ENCODE measurements at regions not wholly inside any gene's neighbourhood (a gene's known extent, or its start where the extent isn't known, plus 50 kb on each side); places are given as distances from the start of the nearest gene placed in this dataset.
"Not testable (repeated sequence)": the region's sequence is repeated elsewhere in the genome, so short reads cannot be mapped to it uniquely, and the experiment has no call there.

DNA sequence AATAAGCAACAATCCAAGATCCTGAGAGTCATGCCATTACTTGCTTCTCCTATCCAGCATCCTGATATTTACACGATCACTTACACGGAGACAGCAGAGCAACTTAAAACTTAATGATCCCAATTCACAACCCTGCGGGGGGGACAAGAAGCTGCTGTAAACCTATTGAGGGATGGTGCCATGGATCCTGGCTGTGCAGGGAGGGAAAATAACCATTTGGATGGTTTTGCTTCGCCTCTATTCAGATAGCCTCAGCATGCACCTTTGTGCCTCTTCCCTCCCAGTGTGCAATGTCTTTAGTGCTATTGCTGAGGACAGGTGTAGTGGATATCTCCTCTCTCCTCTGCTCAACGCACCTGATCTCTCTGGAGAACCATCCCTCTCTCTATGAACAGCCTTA lies 89.7 kb upstream of the PPARGC1A start:
- no peaks in the 10 kb centered on the region for H3K9me3 ChIP-seq
- no peaks in the 10 kb centered on the region for H3K27me3 ChIP-seq
- no peak for DNase-seq
- no peaks in the 10 kb centered on the region for H3K36me3 ChIP-seq
- no peak overlapping the region for H3K4me3 ChIP-seq

DNA sequence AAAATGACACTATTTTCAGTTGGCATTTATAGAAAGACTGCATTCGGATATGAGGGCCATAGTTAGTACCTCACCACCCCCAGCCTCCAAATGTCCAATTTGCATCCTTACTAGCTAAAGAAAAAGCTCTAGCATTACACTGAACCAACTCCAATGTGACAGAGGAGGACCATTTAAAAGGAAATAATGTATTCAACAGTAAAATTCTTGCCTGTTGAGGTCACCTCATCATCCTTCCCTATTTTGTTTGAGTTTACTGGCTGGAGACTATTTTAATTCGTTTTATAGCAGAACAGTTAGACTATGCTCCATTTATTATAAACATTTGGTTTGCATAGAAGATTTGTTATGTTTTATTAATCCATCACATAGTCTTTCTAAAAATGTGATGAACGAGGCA lies 88.2 kb upstream of the PPARGC1A start:
- H3K36me3 ChIP-seq, result no peaks in the 10 kb centered on the region
- H3K9me3 ChIP-seq, result no peaks in the 10 kb centered on the region
- no peak overlapping the region for H3K4me3 ChIP-seq
- no peak for DNase-seq
- H3K27me3 ChIP-seq, result no peaks in the 10 kb centered on the region

DNA sequence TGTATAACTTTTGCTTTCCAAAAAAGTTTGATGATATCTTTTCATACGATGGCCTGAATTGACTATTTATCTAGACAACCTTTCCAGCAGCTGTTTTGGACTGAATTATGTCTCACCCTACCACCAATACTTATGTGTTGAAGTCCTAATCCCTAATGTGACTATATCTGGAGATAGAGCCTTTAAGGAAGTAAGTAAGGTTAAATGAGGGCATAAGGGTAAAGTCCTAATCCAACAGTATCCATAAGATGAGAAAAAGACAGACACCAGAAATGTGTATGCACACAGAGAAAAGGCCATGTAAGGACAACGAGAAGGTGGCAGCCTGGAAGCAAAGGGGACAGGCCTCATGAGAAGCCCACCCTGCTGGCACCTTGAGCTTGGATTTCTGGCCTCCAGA lies 86.6 kb upstream of the PPARGC1A start:
- Histone ChIP-seq H3K27me3 (no peaks in the 10 kb centered on the region), H3K36me3 (no peaks in the 10 kb centered on the region), H3K9me3 (no peaks in the 10 kb centered on the region), H3K4me3 (no peak overlapping the region)
- DNase-seq, result no peak

DNA sequence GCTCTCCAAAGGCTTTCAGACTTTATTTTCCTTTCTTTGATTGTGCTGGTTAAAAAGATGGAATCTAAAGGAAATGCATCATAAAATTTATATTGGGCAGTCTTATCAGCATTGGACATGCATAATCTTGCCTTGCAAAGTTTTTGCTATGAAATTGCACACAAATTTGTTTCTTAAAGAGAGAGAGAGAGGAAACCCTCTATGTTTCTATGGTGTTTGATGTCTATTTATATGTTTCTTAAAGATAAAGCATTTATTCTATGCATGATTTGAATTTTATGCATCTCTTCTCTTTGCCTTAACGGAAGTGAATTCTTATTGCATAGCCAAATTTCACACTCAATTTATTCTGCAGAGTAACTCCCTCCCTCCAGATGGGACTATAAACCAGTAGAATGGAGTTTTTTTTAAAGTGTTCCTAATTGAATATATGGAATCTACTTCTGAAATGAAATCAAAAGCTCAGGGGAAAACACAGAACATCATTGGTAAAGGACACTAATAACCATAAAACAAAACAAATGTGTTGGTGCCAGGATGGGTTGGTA lies 83.5 kb upstream of the PPARGC1A start:
- no peak overlapping the region for H3K4me3 ChIP-seq
- no peak for DNase-seq
- no peaks in the 10 kb centered on the region for H3K36me3 ChIP-seq
- no peaks in the 10 kb centered on the region for H3K27me3 ChIP-seq
- H3K9me3 ChIP-seq, result no peaks in the 10 kb centered on the region

DNA sequence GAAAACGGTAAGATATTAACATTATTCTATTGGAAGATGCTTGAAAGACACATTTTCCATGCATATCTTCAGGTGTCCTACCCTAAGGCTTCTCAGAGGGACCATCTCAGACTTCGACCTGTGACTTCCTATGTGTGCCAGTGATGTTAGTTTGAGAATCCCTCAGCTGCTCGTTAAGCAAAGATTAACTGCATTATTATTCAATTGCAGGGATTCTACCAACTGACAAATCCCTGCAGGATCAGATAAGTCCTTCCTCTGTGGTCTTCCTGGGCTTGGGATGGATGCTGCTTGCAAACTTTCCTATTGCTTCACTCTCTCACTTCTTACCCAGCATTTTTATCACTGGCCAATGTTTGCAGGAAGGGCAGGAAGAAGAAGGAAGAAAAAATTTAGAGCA lies 83.0 kb upstream of the PPARGC1A start:
- H3K9me3 ChIP-seq, result no peaks in the 10 kb centered on the region
- DNase-seq, result no peak
- H3K27me3 ChIP-seq, result no peaks in the 10 kb centered on the region
- no peaks in the 10 kb centered on the region for H3K36me3 ChIP-seq
- H3K4me3 ChIP-seq, result no peak overlapping the region

DNA sequence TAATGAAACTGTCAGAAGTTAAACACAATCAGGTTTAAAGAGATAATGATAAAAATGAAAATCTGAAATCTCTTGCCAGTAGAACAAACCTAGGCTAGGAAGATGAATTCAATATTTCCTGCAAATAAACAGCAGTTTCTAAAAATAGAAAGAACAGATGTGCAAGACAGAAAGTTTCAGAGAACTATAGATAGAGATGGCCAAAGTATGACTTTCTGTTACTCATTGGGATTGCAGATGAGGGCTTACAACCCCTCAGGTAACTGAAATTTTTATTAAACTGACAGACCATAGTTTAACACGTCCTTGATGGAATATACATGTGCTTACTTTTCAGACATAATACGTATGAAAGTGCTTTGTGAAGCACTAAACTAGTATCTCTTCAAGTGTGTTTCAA lies 82.3 kb upstream of the PPARGC1A start:
- Histone ChIP-seq H3K9me3 (no peaks in the 10 kb centered on the region), H3K36me3 (no peaks in the 10 kb centered on the region), H3K4me3 (no peak overlapping the region), H3K27me3 (no peaks in the 10 kb centered on the region)
- DNase-seq, result no peak

DNA sequence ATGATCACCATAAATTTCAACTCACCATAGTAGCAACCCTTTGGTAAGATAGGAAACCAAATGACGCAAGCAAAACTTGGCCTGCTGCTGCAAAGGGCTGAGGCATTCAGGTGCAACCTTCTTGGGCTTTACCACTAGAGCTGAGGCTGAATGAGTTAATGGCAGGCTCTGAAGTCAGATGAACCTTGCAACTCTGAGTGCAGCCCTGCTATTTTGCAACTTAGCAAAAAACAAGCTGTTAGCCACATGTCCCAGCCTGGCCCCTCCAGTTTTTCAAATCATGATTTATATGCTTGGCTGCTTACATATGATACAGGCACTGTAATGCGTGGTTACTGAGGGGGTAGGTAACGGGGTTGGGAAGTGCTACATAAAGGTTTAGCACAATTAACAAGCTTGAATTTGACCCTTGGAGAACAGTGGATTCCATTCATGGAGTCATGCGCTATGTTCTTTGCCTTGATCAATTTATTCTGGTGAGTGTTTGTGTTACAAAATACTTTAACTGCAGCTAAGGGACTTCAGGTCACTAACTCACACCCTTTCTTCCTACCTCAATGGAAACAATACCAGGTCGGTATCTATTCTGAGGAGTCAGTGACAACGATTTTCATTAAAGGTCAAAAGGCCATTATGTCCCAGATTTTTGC lies 80.5 kb upstream of the PPARGC1A start:
- Histone ChIP-seq H3K9me3 (no peaks in the 10 kb centered on the region), H3K36me3 (no peaks in the 10 kb centered on the region), H3K4me3 (no peak overlapping the region), H3K27me3 (no peaks in the 10 kb centered on the region)
- no peak for DNase-seq

DNA sequence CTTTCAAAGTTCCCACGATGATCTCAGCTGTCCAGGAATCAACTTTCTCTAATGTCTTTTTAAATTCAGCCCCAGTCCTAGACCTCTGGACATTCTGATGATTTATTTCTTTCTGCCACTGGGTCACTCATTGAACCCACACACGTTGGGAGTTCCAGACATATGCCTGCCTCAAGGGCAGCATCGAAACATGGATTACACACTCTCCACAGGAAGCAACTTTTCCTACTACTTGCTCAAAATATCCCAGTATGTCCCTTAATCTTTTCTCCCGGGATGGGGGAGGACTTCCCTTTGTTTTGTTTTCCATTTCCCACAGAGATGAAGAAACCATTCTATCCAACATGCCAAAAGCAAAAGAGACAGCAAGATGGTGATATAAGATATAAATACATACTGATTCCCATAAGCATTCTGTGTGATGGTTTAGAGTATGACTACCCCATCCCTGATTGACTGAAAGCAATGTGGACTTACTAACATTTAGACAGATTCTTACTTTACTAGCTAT lies 79.8 kb upstream of the PPARGC1A start:
- no peak for DNase-seq

DNA sequence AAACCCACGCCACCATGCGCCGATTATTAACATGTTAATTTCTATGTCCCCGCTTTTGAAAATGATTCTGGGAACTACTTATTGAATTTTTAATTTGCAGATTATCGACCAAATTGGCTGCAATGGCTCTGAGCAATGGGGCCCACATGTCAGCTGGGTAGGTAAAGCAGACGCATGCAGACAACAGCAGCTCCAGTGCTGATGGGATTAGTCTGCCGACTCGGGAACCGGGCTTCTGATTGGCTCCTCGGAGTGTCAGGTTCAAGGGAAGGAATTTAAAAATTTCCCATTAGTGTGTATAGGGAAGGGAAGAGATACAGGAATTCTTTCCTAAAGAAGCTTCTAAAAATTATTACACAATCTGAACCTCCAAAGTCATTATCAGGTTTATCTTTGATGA lies 77.4 kb upstream of the PPARGC1A start:
- H3K9me3 ChIP-seq, result no peaks in the 10 kb centered on the region
- H3K27me3 ChIP-seq, result no peaks in the 10 kb centered on the region
- no peak for DNase-seq
- no peaks in the 10 kb centered on the region for H3K36me3 ChIP-seq
- no peak overlapping the region for H3K4me3 ChIP-seq

More for the DNA sequence above, 79.8 kb upstream of the PPARGC1A start:
- no peaks in the 10 kb centered on the region for H3K27me3 ChIP-seq
- no peaks in the 10 kb centered on the region for H3K36me3 ChIP-seq
- no peaks in the 10 kb centered on the region for H3K9me3 ChIP-seq
- H3K4me3 ChIP-seq, result no peak overlapping the region

DNA sequence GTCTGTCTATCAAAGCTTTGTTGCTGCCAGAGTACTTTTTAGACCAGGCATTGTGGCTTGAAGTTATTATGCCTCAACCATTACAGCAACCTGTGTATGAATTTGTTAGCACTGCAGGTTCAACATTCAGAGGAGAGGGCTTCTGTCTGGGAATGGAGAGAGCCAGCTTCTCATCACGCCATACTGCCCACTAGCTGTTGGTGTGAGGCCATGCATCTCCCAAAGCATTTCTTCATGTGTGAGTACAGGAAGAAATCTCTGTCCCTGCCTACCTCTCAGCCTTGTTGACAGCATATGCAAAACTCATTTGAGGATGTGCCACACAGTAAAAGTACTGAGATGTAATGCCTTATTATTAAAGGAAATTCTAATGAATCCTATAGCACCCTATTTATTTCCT lies 76.9 kb upstream of the PPARGC1A start:
- H3K9me3 ChIP-seq, result no peaks in the 10 kb centered on the region
- no peak for DNase-seq

DNA sequence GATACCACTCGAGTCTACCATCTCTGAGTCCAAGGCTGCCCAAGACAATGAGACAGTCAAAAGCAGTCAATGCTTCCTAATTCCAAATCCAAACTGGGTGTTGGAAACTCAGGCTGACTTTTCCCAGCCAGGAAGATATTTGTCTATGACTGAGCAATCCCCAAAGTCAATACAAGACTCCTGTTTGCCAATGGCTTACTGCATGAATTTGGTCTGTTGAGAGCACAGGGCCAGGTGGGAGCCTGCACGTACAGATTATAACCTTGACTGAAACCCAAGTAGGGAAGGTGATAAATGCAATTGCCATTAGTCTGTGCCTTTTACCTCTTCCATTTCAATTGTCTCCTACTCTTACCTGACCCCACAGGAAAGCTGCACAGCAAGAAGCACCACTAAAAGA lies 72.6 kb upstream of the PPARGC1A start:
- DNase-seq, result no peak

More for the DNA sequence above, 76.9 kb upstream of the PPARGC1A start:
- no peaks in the 10 kb centered on the region for H3K27me3 ChIP-seq
- H3K4me3 ChIP-seq, result no peak overlapping the region
- no peaks in the 10 kb centered on the region for H3K36me3 ChIP-seq

DNA sequence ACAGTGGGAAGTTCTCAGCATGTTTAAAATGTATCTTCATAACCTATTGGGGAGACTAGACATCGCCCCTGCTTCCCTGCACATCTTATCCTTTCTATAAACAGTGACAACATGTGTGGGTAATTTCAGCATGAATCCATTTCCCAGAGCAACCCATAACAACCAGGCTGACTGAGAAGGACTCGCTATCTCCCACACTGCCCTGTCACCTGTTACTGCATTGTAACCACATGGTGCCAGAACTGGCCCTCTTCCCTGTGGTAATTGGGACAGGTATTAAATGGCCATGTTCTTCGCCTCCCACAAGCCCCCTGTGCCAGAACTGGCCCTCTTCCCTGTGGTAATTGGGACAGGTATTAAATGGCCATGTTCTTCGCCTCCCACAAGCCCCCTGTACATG lies 71.5 kb upstream of the PPARGC1A start:
- H3K9me3 ChIP-seq, H3K27me3 ChIP-seq, H3K4me3 ChIP-seq, H3K36me3 ChIP-seq, DNase-seq: not testable (repeated sequence)

More for the DNA sequence above, 72.6 kb upstream of the PPARGC1A start:
- Histone ChIP-seq H3K27me3 (no peaks in the 10 kb centered on the region), H3K36me3 (no peaks in the 10 kb centered on the region), H3K9me3 (no peaks in the 10 kb centered on the region), H3K4me3 (no peak overlapping the region)

DNA sequence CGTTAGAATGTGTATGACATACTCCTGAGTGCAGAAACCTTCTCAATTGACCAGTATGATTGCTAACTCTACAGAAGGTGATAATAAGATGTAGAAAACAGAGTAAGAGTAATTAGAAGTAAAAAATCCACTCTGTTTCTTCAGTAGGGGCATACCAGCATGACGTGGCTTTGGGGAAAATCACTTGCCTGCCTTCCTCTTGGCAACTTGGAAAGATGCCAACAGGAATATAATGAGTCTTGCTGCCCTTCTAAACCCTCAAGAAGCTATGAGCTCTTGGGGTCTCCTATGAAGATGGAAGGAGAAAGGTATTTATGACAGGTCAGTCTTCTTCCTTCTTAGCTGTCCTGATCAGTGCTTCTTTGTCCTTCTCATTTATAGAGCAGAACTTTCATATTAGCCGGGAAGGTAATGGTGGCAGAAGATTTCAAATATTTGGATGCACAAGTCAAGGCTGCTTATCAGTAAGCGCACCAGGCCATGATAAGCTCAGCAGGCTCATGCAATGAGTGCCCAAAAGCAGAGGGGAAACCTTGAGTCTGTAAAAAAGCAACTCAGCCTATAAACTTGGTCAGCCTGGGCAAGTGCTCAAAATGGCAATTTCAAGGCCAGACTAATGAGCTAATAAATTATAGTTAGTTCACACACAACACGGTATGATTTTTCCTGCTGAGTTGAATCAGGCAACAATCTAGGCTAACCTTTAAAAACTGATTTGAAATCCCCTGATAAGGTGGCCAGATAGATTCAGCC lies 69.7 kb upstream of the PPARGC1A start:
- H3K27me3 ChIP-seq, result no peaks in the 10 kb centered on the region
- H3K4me3 ChIP-seq, result no peak overlapping the region
- no peaks in the 10 kb centered on the region for H3K36me3 ChIP-seq
- H3K9me3 ChIP-seq, result no peaks in the 10 kb centered on the region
- DNase-seq, result no peak

DNA sequence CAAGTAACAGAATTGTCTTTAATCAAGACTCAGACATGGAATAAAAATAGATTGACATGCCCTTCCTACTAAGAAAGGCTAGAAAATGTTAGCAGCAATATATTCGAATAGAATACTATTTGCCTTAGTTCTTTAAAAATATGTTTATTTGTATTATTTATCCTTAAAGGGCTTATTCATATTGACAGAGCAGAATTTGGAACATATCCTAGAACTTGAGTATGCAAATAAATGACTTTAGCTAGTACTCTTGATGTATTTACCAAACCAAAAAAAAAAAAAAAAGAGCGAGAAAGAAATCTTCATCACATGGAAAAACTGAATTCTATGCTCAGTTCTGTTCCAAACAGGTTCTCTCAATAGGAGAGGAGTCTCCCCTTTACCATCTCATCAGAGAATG lies 68.9 kb upstream of the PPARGC1A start:
- DNase-seq, result no peak
- H3K9me3 ChIP-seq, result no peaks in the 10 kb centered on the region

DNA sequence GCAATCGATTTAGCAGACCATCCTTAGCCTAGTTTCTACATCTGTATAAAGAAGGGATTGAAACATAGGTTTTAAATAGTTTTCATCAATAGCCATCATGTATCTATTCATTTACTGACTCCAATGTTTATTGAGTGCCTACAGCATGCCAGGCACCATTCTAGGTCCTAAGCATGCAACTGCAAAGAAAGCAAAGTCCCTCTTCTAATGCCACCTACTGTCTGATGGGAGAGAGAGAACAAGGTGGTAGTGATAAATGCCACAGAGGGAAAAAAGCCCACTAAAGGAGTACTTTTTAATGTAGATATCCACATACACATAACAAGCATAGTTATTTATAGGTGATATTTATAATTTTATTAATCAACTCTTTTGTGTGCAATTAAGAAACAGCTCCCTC lies 67.6 kb upstream of the PPARGC1A start:
- Histone ChIP-seq H3K9me3 (no peaks in the 10 kb centered on the region), H3K36me3 (no peaks in the 10 kb centered on the region), H3K27me3 (no peaks in the 10 kb centered on the region), H3K4me3 (no peak overlapping the region)
- no peak for DNase-seq

More for the DNA sequence above, 68.9 kb upstream of the PPARGC1A start:
- H3K36me3 ChIP-seq, result no peaks in the 10 kb centered on the region
- no peaks in the 10 kb centered on the region for H3K27me3 ChIP-seq
- no peak overlapping the region for H3K4me3 ChIP-seq

DNA sequence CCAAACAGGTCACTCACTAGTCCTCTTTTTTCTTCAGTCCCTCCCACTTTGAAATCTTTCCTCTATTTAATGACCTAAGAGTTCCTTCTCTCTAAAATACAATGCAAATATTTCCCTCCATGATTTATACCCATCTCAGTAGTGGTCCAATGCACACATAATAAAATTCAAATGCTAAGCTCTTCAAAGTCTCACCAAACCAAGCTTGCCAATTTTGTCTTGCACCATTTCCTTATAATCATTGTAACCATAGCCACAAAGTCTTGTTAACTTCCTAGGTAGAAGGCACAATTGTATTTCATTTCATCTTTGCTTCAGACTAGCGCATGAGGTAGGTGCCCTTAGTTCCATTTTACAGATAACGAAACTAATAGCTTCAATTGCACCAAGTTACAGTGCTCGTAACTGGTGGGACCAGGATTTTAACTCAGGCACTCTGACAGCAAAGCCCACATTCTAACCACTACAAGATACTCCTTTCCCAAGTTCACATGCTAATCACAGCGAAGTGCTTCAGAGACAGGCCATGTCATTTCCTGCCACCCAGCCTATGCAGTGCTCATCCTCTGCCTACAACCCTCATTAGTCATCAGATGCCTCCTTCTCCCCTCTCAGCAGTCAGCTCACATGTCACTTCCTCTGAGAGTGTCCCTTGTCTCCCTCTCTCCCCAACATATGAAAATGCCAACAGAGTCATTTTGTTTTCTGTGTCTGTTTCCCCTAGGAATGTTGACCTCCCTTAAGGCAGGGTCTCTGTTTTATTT lies 66.9 kb upstream of the PPARGC1A start:
- Histone ChIP-seq H3K36me3 (no peaks in the 10 kb centered on the region), H3K9me3 (no peaks in the 10 kb centered on the region), H3K4me3 (no peak overlapping the region), H3K27me3 (no peaks in the 10 kb centered on the region)
- DNase-seq, result peak; percentile 1

DNA sequence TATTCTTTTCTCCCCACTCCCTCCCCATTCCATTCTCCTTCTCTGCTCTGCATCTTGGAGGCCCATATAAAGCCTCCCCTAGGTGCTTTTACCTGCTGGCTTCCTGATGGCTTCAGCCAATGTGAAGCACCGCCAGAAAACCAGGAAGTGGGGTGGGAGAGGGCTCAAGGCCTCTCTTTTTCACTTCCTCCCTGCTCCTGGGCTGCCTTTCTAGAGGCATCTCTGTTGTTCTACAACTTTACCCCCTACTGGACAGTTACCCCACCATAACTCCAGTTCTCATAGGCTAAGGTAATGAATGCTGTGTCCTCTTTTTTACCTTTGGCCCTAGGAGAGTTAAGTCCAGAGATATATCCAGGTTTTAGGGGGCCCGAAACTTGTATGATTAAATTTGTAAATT lies 62.4 kb upstream of the PPARGC1A start:
- H3K4me3 ChIP-seq, result no peak overlapping the region
- H3K27me3 ChIP-seq, result no peaks in the 10 kb centered on the region
- H3K9me3 ChIP-seq, result no peaks in the 10 kb centered on the region
- DNase-seq, result no peak
- no peaks in the 10 kb centered on the region for H3K36me3 ChIP-seq
